GM19023 (cell line): ENCODE measurements at regions not wholly inside any gene's neighbourhood (a gene's known extent, or its start where the extent isn't known, plus 50 kb on each side); places are given as distances from the start of the nearest gene placed in this dataset.

Experiments
- ATAC-seq: cut with Tn5 transposase; IDR thresholded peaks from one replicate; pipeline ENCODE4 v1.9.1; 2021; ENCODE audit warnings: mild to moderate bottlenecking, moderate library complexity; ENCODE audit not compliant: unreplicated experiment

DNA sequence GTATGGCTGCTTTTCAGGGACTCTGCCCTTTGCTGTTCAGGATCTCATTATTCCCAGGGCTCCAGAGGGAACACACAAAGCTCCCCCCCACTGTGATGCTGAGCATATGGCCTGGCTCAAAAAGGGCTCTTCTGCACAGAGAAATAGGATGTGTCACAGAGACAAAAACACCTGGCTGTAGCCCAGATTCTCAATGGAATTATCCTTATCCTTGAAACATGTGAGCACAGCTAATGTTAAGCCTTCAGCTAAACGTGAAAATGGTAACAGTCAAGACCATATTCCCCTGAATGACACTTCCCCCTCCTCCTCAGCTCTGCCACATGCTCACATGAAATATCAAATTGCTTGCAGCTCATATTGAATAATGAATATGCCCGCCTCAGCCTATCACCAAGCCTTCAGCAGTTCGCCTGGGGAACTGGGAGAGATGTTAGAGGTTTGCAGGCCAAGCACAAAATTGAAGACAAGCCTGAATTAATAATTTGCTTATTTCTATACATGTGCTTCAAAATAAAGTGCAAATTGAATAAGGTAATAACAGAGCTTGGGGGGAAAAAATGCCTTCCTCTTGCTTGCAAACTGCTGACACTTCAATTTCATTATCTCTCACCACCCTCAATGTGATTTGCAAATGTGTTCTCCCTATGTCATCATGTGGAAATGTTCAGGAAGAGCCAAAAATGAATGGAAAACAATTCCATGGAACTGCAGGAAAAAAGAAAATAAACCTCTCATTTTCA lies 181.0 kb upstream of the HNRNPA3 start:
- ATAC-seq: no peak

GRCh38 chr2:177036747-177037146 lies 175.8 kb upstream of the HNRNPA3 start:
- ATAC-seq: no peak

DNA sequence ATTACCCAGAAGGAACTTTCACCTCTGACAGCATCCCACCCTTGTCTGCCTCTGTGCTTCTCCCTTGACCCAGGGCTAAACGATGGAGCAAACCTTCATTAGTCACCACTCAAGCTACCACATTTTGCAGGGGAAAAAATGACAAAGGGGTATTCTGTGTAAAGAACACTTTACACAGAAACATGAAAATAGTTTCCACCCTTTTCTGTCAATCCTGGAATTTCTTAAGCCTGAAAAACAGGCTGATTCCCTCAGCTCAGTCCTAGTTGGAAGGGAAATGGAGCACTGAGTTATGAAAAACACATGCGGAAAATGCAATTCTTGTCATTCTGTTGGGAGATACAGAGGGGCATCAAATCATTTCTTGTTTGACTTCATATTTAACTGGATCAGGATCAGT lies 175.0 kb upstream of the HNRNPA3 start:
- ATAC-seq: no peak

- no peak for ATAC-seq
Measured at GRCh38 chr2:177038787-177039484, 173.7 kb upstream of the HNRNPA3 start.

- no peak for ATAC-seq
Measured at GRCh38 chr2:177042311-177042710, 170.3 kb upstream of the HNRNPA3 start.

DNA sequence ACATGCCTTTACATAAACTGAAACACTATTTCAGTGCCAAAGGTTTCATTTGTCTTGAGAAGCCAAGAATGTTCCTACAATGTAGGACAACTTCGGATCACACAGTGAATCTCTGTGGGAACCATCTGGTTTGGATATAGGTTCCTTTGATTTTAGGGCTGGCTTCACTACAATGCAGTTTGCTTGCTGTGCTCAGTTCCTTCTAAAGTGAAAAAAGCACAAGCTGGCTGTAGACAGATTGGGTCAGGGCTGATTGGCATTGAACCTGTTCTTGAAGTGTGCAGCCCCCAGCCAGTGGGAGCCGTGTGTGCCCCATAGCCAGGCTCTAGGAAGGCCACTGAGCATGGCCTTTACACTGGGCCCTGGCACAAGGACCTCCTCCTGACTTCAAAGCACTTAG lies 167.9 kb upstream of the HNRNPA3 start:
- ATAC-seq: no peak

GRCh38 chr2:177048981-177049380 lies 163.6 kb upstream of the HNRNPA3 start:
- ATAC-seq: no peak

GRCh38 chr2:177051278-177051677 lies 161.3 kb upstream of the HNRNPA3 start:
- no peak for ATAC-seq

- ATAC-seq: no peak
Measured at GRCh38 chr2:177052471-177052870, 160.1 kb upstream of the HNRNPA3 start.

GRCh38 chr2:177053038-177053437 lies 159.6 kb upstream of the HNRNPA3 start:
- ATAC-seq: no peak

GRCh38 chr2:177053716-177054115 lies 158.9 kb upstream of the HNRNPA3 start:
- no peak for ATAC-seq

DNA sequence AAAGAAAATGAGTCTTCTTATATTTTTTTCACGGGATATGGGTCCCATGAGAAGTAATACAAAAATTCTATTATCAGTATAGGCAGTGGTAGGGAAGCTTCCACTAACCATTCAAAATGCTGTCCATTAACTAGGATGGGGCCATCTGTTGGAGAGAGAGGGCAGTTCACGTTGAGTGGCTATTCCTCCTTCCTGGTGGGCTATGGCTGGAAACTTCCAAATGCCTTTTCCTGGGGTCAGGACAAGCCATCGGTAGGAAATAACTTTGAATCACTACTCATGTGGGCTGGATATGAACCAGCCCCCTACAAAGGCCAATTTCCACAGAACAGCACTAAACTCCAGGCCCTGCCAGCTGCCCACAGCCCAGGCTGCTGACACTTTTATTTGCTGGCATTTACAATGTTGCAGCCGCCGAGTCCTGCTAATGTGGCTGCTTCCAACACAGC lies 156.1 kb upstream of the HNRNPA3 start:
- ATAC-seq: no peak

GRCh38 chr2:177058747-177059146 lies 153.8 kb upstream of the HNRNPA3 start:
- ATAC-seq: no peak

- no peak for ATAC-seq
Measured at GRCh38 chr2:177059293-177059692, 153.3 kb upstream of the HNRNPA3 start.

GRCh38 chr2:177063331-177063730 lies 149.3 kb upstream of the HNRNPA3 start:
- ATAC-seq: no peak

DNA sequence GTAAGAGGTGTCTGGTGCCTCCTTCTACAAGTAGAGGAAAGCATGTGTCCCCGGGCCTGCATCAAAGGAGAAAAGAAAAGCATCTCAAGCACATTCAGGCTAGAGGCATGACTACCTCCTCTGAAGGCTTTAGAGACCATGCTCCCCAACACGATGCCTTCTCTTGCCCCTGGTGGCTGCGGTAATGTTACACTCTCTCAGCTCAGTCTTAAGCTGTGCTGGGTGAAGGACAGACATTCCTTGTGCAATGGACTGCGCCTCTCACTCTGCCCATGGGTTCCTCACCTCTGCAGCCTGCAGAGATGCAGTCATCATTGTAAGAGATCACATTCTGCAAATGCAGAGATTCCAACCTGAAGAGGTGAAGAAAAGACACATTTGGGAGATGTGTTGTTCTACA lies 148.2 kb upstream of the HNRNPA3 start:
- no peak for ATAC-seq

DNA sequence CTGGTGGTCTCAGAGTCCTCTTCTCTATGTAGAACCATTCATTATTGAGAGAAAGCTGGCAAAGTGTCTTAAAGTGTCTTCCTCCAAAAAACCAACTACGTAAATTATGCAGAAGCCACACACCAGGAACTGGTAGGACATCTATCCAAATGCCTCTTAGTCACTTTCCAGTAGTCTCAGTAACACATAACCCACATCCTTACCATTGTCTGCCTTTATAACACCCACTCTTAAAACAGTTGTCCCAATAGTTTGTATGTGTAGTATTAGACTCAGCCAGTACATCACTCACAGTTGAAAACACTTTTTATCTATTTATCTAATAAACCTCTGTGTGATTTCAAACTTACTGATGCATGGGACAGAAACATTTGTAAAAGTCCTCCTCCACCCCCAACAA lies 143.6 kb upstream of the HNRNPA3 start:
- no peak for ATAC-seq

GRCh38 chr2:177072090-177072489 lies 140.5 kb upstream of the HNRNPA3 start:
- ATAC-seq: no peak

DNA sequence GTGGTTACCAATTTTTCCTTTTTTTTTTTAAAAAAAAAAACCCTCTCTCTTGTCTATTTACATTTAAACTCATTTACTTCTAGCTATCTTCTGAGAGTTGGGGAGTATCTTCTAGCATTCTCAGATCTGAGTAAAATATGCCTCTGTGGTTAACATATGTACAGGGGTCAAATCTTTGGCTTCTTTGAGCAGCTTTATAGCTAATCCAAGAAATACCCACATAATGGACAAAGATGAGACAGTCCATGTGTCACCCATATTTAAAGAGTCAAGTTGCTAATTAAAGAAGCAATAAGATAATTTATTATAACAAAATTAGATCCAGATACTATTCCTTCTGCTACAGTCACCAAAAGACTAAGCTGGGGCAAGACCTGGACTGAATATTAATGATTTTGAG lies 139.0 kb upstream of the HNRNPA3 start:
- ATAC-seq: no peak

DNA sequence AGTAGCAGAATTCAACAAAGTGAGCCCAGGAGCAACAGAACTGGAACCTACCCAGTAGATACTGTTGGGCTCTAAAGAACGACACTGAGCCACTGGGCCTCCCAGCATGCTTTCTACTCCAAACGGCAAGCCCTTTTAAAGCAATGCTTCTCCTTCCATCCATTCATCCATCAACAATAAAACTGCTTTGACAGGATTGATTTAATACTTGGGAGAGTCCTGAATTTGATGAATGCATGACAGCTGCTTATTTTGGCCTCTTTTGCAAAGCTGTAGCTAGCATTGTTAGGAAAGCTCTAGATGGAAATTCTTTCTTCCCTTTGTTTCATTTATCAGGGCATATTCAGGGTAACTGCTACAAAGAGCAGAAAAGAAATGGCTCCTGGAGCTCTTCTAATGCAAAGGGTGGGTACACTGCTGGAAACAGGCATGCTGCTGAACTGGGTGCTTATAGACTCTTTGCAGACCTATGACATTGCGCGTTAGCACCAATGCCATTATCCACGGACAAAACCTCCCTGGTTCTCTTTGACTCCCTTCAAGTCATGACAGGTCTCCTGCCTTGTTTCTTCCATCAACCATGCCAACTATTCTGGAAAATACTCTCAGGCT lies 138.4 kb upstream of the HNRNPA3 start:
- ATAC-seq: no peak

DNA sequence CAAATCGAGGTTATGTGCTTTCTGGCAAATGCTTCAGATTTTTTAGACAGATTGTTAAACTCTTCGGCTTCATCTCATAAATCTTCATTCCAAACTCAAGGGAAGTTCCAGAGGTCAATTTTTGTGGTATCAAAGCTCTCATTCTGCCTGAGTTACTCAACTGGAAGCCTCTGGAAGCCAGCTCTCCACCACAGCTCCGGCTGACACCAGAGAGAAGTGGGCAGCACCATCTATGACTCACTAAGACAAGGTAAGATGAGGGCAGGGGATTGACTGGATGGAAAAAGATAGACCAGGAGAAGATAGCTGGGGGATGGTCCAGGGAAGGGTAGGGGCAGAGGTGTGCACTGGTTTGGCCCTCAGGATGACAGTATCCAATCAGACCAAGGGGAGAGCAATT lies 137.3 kb upstream of the HNRNPA3 start:
- ATAC-seq: no peak

DNA sequence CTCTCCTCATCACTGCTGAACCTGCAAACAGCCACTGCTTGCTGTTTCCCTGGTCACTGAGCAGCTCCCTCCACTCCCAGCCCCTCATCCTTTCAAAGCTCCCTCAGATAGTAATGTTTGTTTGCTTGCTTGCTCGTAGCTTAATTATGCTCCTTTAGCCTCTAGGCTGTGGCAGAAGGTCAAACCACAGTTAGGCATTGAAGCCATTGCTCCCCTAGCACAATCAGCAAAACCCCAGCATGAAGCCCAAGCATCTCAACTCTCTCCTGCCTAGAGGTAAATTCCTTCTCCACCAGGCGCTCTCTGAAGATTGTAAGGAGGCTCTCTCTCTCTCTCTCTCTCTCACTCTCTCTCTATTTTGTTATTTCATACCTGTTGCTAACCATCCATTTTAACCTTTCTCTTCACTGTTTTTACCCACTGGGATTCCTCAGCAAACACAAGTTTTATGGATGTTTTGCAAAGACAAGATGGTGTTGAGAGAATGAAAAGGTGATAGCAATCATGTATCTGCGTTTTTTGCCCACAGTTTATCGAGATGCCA lies 135.9 kb upstream of the HNRNPA3 start:
- no peak for ATAC-seq
